NT2/D1 (cell line): ENCODE measurements at regions not wholly inside any gene's neighbourhood (a gene's known extent, or its start where the extent isn't known, plus 50 kb on each side); places are given as distances from the start of the nearest gene placed in this dataset.
"Not testable (repeated sequence)": the region's sequence is repeated elsewhere in the genome, so short reads cannot be mapped to it uniquely, and the experiment has no call there.

Source experiments
- DNase-seq: peaks from one replicate; pipeline ENCODE4 v3.0.0-alpha.2; 2011; ENCODE audit warnings: low read depth, low spot score
- H3K27me3 ChIP-seq: 2 replicates; pipeline ENCODE4 v1.6.0; 2011; ENCODE audit warnings: mild to moderate bottlenecking; ENCODE audit not compliant: insufficient read length, insufficient read depth
- H3K36me3 ChIP-seq: 2 replicates; pipeline ENCODE4 v1.6.1; 2011; ENCODE audit warnings: mild to moderate bottlenecking, low read length, mixed read lengths; ENCODE audit not compliant: insufficient read depth, insufficient read length
- H3K4me1 ChIP-seq: 2 replicates; pipeline ENCODE4 v1.5.1; 2011; ENCODE audit not compliant: insufficient read depth, insufficient read length
- H3K4me3 ChIP-seq: 2 replicates; pipeline ENCODE4 v1.5.1; 2011; ENCODE audit warnings: low read depth; ENCODE audit not compliant: insufficient read length
- H3K9ac ChIP-seq: 2 replicates; pipeline ENCODE4 v1.6.0; 2011; ENCODE audit warnings: low read depth; ENCODE audit not compliant: insufficient read length
- H3K9me3 ChIP-seq: 2 replicates; pipeline ENCODE4 v1.5.1; 2011; ENCODE audit warnings: mild to moderate bottlenecking, low read length; ENCODE audit not compliant: insufficient read depth
- SUZ12 ChIP-seq: IDR thresholded peaks from 2 replicates; pipeline ENCODE4 v1.6.1; 2011; ENCODE audit not compliant: insufficient read length, insufficient read depth; ENCODE audit errors: extremely low read depth
- YY1 ChIP-seq: IDR thresholded peaks from 2 replicates; pipeline ENCODE4 v1.6.1; 2011; ENCODE audit not compliant: insufficient read length, insufficient read depth
- ZNF274 ChIP-seq: IDR thresholded peaks from 2 replicates; pipeline ENCODE4 v1.6.1; 2011; ENCODE audit warnings: mild to moderate bottlenecking, low read depth, low read length

GRCh38 chrX:96579252-96579651 lies 105.4 kb upstream of the DIAPH2 start:
- H3K27me3 ChIP-seq, result no peaks in the 10 kb centered on the region
- no peak overlapping the region for H3K9ac ChIP-seq
- no peak for DNase-seq
- H3K4me3 ChIP-seq, result no peak overlapping the region
- H3K4me1 ChIP-seq, result no peaks in the 10 kb centered on the region
- H3K36me3 ChIP-seq, result no peaks in the 10 kb centered on the region
- H3K9me3 ChIP-seq, result no peaks in the 10 kb centered on the region
- TF ChIP-seq YY1 (no peak), SUZ12 (no peak), ZNF274 (no peak)

GRCh38 chrX:96590403-96590802 lies 94.2 kb upstream of the DIAPH2 start:
- Histone ChIP-seq H3K36me3 (no peaks in the 10 kb centered on the region), H3K4me3 (no peak overlapping the region), H3K9ac (no peak overlapping the region), H3K4me1 (no peaks in the 10 kb centered on the region), H3K9me3 (no peaks in the 10 kb centered on the region), H3K27me3 (no peaks in the 10 kb centered on the region)
- TF ChIP-seq ZNF274 (no peak), YY1 (no peak), SUZ12 (no peak)
- no peak for DNase-seq

DNA sequence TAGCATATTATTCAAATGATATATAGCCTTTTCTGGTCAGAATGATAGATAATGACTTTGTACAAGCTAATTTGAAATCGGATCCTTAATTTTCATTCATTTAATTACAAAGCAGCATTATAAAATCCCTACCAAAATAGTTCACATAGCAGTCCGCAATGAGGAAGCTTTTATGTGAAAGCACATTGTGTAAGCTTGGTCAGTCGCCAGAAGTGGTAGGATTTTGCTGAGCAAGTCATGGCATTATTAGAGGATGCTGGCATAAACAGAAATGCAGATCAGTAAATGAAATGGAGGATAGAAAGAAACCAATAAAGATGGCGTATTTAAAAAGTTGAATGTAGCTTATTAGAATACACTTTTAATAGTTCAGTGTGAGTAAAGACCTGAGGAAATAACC lies 93.2 kb upstream of the DIAPH2 start:
- H3K4me3 ChIP-seq, result no peak overlapping the region
- H3K9me3 ChIP-seq, result no peaks in the 10 kb centered on the region
- H3K36me3 ChIP-seq, result no peaks in the 10 kb centered on the region
- no peak for DNase-seq
- H3K9ac ChIP-seq, result no peak overlapping the region
- no peaks in the 10 kb centered on the region for H3K4me1 ChIP-seq
- H3K27me3 ChIP-seq, result no peaks in the 10 kb centered on the region
- TF ChIP-seq SUZ12, result no peak
- TF ChIP-seq YY1, result no peak
- no peak for TF ChIP-seq ZNF274

GRCh38 chrX:96597847-96598246 lies 86.8 kb upstream of the DIAPH2 start:
- H3K27me3 ChIP-seq, result not testable (repeated sequence)

GRCh38 chrX:96611619-96612362 lies 72.9 kb upstream of the DIAPH2 start:
- Histone ChIP-seq H3K27me3 (no peaks in the 10 kb centered on the region), H3K9ac (no peak overlapping the region), H3K36me3 (no peaks in the 10 kb centered on the region), H3K4me3 (no peak overlapping the region), H3K9me3 (no peaks in the 10 kb centered on the region), H3K4me1 (no peaks in the 10 kb centered on the region)
- TF ChIP-seq ZNF274 (no peak), SUZ12 (no peak), YY1 (no peak)
- no peak for DNase-seq

More at GRCh38 chrX:96597847-96598246, 86.8 kb upstream of the DIAPH2 start:
- not testable (repeated sequence) for H3K9me3 ChIP-seq, H3K9ac ChIP-seq, H3K36me3 ChIP-seq, H3K4me3 ChIP-seq, H3K4me1 ChIP-seq, DNase-seq

- H3K9me3 ChIP-seq, result no peaks in the 10 kb centered on the region
- TF ChIP-seq SUZ12, result no peak
- TF ChIP-seq ZNF274, result no peak
- no peak for TF ChIP-seq YY1
- H3K36me3 ChIP-seq, result no peaks in the 10 kb centered on the region
- DNase-seq, result no peak
- no peak overlapping the region for H3K9ac ChIP-seq
- no peaks in the 10 kb centered on the region for H3K4me1 ChIP-seq
- no peaks in the 10 kb centered on the region for H3K27me3 ChIP-seq
- no peak overlapping the region for H3K4me3 ChIP-seq
Observed at GRCh38 chrX:96615448-96615847, 69.2 kb upstream of the DIAPH2 start.

- Histone ChIP-seq H3K36me3 (no peaks in the 10 kb centered on the region), H3K4me1 (no peaks in the 10 kb centered on the region), H3K27me3 (no peaks in the 10 kb centered on the region), H3K4me3 (no peak overlapping the region), H3K9me3 (no peaks in the 10 kb centered on the region), H3K9ac (no peak overlapping the region)
- TF ChIP-seq ZNF274 (no peak), YY1 (no peak), SUZ12 (no peak)
- no peak for DNase-seq
Observed at GRCh38 chrX:96619588-96619987, 65.1 kb upstream of the DIAPH2 start.
